Keratinocyte (primary cell): ENCODE measurements at regions not wholly inside any gene's neighbourhood (a gene's known extent, or its start where the extent isn't known, plus 50 kb on each side); places are given as distances from the start of the nearest gene placed in this dataset.

Experiments
- DNase-seq: peaks from one replicate; pipeline ENCODE4 v3.0.0-alpha.2; 2011; ENCODE audit warnings: low read depth, missing footprints, low spot score
- FAIRE-seq: peaks from 2 replicates; lab custom pipeline; 2011; peaks lifted over from hg19 to GRCh38; lab: Jason Lieb, UNC
- H2AFZ ChIP-seq: 2 replicates; pipeline ENCODE4 v1.6.0; 2012; ENCODE audit warnings: low read length, control low read depth, inconsistent platforms; ENCODE audit not compliant: control insufficient read depth
- H3K27ac ChIP-seq: 2 replicates; pipeline ENCODE4 v1.5.1; 2011; ENCODE audit warnings: low read length; ENCODE audit not compliant: control insufficient read depth, insufficient read depth
- H3K27me3 ChIP-seq: 3 replicates; pipeline ENCODE4 v1.6.0; 2011; ENCODE audit warnings: low read length; ENCODE audit not compliant: control insufficient read depth, insufficient read depth; ENCODE audit errors: extremely low read depth
- H3K36me3 ChIP-seq, 2 experiments: 2 replicates in 1 of 2; 3 replicates in 1 of 2; pipeline ENCODE4 v1.5.1; 2011; ENCODE audit warnings: low read length in 2 of 2, mild to moderate bottlenecking in 1 of 2; ENCODE audit not compliant: control insufficient read depth in 2 of 2, insufficient read depth in 2 of 2; ENCODE audit errors: extremely low read depth in 1 of 2
- H3K4me1 ChIP-seq: 3 replicates; pipeline ENCODE4 v1.5.1; 2011; ENCODE audit warnings: low read length; ENCODE audit not compliant: control insufficient read depth, insufficient read depth; ENCODE audit errors: extremely low read depth
- H3K4me2 ChIP-seq: 3 replicates; pipeline ENCODE4 v1.6.0; 2011; ENCODE audit warnings: low read depth, low read length; ENCODE audit not compliant: control insufficient read depth, insufficient read depth; ENCODE audit errors: extremely low read depth
- H3K4me3 ChIP-seq, 3 experiments: fragments of 200-600 bp in 1 of 3; sonication (generic) in 1 of 3; 2 replicates in 2 of 3; 3 replicates in 1 of 3; pipeline ENCODE4 v1.5.1; 2011 to 2016; ENCODE audit warnings: low read length in 3 of 3, mild to moderate bottlenecking in 3 of 3, control low read depth in 2 of 3, inconsistent platforms in 1 of 3, low read depth in 1 of 3, mixed read lengths in 1 of 3, mixed run types in 1 of 3, moderate library complexity in 1 of 3; ENCODE audit not compliant: control insufficient read depth in 2 of 3, insufficient read depth in 2 of 3; ENCODE audit errors: extremely low read depth in 1 of 3
- H3K79me2 ChIP-seq: 2 replicates; pipeline ENCODE4 v1.6.0; 2012; ENCODE audit warnings: low read length; ENCODE audit not compliant: control insufficient read depth, insufficient read depth
- H3K9ac ChIP-seq: 3 replicates; pipeline ENCODE4 v1.6.0; 2011; ENCODE audit warnings: low read length; ENCODE audit not compliant: control insufficient read depth, insufficient read depth; ENCODE audit errors: extremely low read depth
- H3K9me1 ChIP-seq: 3 replicates; pipeline ENCODE4 v1.6.0; 2011; ENCODE audit warnings: low read length; ENCODE audit not compliant: control insufficient read depth, insufficient read depth; ENCODE audit errors: extremely low read depth
- H3K9me3 ChIP-seq: 2 replicates; pipeline ENCODE4 v1.5.1; 2012; ENCODE audit warnings: low read depth, low read length; ENCODE audit not compliant: control insufficient read depth
- H4K20me1 ChIP-seq: 3 replicates; pipeline ENCODE4 v1.6.0; 2011; ENCODE audit warnings: low read length; ENCODE audit not compliant: control insufficient read depth, insufficient read depth; ENCODE audit errors: extremely low read depth
- EZH2 ChIP-seq: IDR thresholded peaks from one replicate; pipeline ENCODE4 v1.6.1; 2012; ENCODE audit warnings: inconsistent platforms, mild to moderate bottlenecking, low read length, moderate library complexity
- dilution Hi-C: fragments of 300-500 bp; cut with MboI; formaldehyde crosslinking; loops from one replicate; pipeline ENCODE4 v1.7.0; 2020; ENCODE audit warnings: low sequenced_read_pairs; ENCODE audit not compliant: extremely low pct_ligation_motif_present
- TF ChIP-seq, protein P1 (sequence below), 3 experiments: IDR thresholded peaks in 1 of 3; conservative IDR thresholded peaks in 1 of 3; optimal IDR thresholded peaks in 1 of 3; 2 replicates in 2 of 3; 3 replicates in 1 of 3; pipeline versions ENCODE3 to v1.5.1; 2011; ENCODE audit warnings: low read length in 3 of 3, mild to moderate bottlenecking in 3 of 3, moderate library complexity in 2 of 3, control low read depth in 1 of 3, inconsistent platforms in 1 of 3; ENCODE audit not compliant: insufficient read depth in 2 of 3; ENCODE audit errors: extremely low read depth in 1 of 3

DNA sequence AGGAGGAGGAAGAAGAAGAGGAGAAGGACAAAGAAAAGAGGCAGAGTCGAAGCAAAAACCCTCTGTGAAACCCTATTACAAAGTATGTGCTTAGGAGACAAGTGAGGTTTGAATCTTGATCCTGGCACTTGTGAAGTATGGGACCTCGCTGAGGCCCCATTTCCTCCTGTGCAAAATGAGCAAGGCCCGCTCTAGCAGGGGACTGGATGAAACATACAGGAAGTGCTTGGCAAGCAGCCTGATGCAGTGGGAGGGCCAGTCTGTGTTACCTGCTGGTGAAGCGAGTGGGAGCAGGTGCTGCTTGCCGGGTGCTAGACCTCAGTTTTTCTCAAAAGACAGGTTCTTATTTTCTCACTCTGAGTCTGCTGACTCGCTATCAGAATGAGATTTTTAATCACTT is 150.4 kb downstream of the JCAD start:
- no peaks in the 10 kb centered on the region for H3K9me1 ChIP-seq
- peaks cover 6% of the 10 kb centered on the region for H3K27me3 ChIP-seq
- no peaks in the 10 kb centered on the region for H3K36me3 ChIP-seq
- H4K20me1 ChIP-seq, result no peaks in the 10 kb centered on the region
- DNase-seq, result no peak
- no peak overlapping the region for H3K27ac ChIP-seq
- H3K9me3 ChIP-seq, result no peaks in the 10 kb centered on the region
- H3K4me2 ChIP-seq, result no peak overlapping the region
- H2AFZ ChIP-seq, result no peak overlapping the region
- dilution Hi-C loops, result no loop called here
- TF ChIP-seq EZH2, result no peak
- TF ChIP-seq, protein P1, sequence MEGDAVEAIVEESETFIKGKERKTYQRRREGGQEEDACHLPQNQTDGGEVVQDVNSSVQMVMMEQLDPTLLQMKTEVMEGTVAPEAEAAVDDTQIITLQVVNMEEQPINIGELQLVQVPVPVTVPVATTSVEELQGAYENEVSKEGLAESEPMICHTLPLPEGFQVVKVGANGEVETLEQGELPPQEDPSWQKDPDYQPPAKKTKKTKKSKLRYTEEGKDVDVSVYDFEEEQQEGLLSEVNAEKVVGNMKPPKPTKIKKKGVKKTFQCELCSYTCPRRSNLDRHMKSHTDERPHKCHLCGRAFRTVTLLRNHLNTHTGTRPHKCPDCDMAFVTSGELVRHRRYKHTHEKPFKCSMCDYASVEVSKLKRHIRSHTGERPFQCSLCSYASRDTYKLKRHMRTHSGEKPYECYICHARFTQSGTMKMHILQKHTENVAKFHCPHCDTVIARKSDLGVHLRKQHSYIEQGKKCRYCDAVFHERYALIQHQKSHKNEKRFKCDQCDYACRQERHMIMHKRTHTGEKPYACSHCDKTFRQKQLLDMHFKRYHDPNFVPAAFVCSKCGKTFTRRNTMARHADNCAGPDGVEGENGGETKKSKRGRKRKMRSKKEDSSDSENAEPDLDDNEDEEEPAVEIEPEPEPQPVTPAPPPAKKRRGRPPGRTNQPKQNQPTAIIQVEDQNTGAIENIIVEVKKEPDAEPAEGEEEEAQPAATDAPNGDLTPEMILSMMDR (optimal IDR thresholded peaks at IDR 0.05 in 1 of 3, IDR thresholded peaks at IDR 0.05 in 1 of 3, conservative IDR thresholded peaks at IDR 0.05 in 1 of 3; ENCODE audit: extremely low read depth in 1 of 3, insufficient read depth in 2 of 3, low read length in 3 of 3), result no peak
- H3K9ac ChIP-seq, result no peak overlapping the region
- H3K4me3 ChIP-seq, result no peak overlapping the region
- H3K4me1 ChIP-seq, result no peaks in the 10 kb centered on the region
- no peaks in the 10 kb centered on the region for H3K79me2 ChIP-seq
- no peak for FAIRE-seq

DNA sequence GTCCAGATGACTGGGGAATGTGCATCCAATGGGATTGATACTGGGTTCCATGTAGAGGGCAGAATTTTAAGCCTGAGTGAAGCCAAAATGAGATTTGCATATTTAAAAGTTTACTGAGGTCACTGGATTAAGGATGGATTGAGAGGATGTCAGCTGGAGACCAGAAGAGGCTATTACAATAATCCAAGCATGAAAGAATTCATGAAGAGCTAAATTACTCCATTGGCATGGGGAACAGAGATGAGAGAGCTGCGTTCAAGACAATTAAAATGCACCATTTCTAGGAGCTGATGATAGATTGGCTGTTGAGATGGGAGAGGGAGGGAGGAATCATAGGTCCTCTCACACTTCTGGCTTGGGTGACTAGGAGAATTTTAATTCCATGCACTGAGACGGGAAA is 158.5 kb downstream of the JCAD start:
- no peak overlapping the region for H3K4me3 ChIP-seq
- TF ChIP-seq, protein P1 (optimal IDR thresholded peaks at IDR 0.05 in 1 of 3, IDR thresholded peaks at IDR 0.05 in 1 of 3, conservative IDR thresholded peaks at IDR 0.05 in 1 of 3; ENCODE audit: extremely low read depth in 1 of 3, insufficient read depth in 2 of 3, low read length in 3 of 3), result no peak
- TF ChIP-seq EZH2, result no peak
- no peaks in the 10 kb centered on the region for H4K20me1 ChIP-seq
- DNase-seq, result no peak
- no peak overlapping the region for H3K9ac ChIP-seq
- no peaks in the 10 kb centered on the region for H3K79me2 ChIP-seq
- dilution Hi-C loops, result no loop called here
- H3K9me3 ChIP-seq, result no peaks in the 10 kb centered on the region
- no peak overlapping the region for H3K4me2 ChIP-seq
- H3K9me1 ChIP-seq, result no peaks in the 10 kb centered on the region
- H2AFZ ChIP-seq, result no peak overlapping the region
- no peaks in the 10 kb centered on the region for H3K4me1 ChIP-seq
- H3K27me3 ChIP-seq, result peaks cover 9% of the 10 kb centered on the region
- no peaks in the 10 kb centered on the region for H3K36me3 ChIP-seq
- H3K27ac ChIP-seq, result no peak overlapping the region
- FAIRE-seq, result no peak
